ENCODE measurements at regions not wholly inside any gene's neighbourhood (a gene's known extent, or its start where the extent isn't known, plus 50 kb on each side); places are given as distances from the start of the nearest gene placed in this dataset.

DNA sequence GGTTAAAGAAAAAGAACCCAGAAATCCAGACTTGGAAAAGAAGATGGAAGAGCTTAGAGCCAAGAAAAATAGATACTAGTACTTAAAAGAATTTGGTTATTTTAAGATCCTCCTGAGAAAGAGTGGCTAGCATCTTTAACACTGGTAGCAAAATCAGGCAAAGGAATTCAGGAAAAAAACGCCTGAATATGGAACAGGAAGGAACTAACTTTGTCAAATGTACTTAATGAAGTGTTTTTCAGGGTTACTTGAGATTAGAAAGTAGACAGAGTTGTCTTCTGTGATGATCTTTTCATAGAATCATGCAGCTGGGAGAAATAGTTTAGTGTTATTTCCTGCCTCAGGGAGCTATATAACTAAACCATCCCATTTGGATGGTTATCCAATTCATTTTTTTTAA, 50.8 kb upstream of the SASH1 start:
- Mint-ChIP-seq H3K9me3 (no peaks in the 10 kb centered on the region), H3K4me1 (peaks cover 2% of the 10 kb centered on the region), H3K36me3 (no peaks in the 10 kb centered on the region), H3K27me3 (ENCODE audit: low read depth) (no peaks in the 10 kb centered on the region), H3K27ac (no peak overlapping the region), H3K4me3 (no peak overlapping the region)
- TF ChIP-seq, protein P1, sequence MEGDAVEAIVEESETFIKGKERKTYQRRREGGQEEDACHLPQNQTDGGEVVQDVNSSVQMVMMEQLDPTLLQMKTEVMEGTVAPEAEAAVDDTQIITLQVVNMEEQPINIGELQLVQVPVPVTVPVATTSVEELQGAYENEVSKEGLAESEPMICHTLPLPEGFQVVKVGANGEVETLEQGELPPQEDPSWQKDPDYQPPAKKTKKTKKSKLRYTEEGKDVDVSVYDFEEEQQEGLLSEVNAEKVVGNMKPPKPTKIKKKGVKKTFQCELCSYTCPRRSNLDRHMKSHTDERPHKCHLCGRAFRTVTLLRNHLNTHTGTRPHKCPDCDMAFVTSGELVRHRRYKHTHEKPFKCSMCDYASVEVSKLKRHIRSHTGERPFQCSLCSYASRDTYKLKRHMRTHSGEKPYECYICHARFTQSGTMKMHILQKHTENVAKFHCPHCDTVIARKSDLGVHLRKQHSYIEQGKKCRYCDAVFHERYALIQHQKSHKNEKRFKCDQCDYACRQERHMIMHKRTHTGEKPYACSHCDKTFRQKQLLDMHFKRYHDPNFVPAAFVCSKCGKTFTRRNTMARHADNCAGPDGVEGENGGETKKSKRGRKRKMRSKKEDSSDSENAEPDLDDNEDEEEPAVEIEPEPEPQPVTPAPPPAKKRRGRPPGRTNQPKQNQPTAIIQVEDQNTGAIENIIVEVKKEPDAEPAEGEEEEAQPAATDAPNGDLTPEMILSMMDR (IDR thresholded peaks at IDR 0.05; ENCODE audit: unreplicated experiment) = no peak
- DNase-seq (ENCODE audit: low spot score in 2 of 2, unreplicated experiment in 2 of 2) = no peak

Measured in mesothelial cell of epicardium (in vitro differentiated cells).